ENCODE measurements at regions not wholly inside any gene's neighbourhood (a gene's known extent, or its start where the extent isn't known, plus 50 kb on each side); places are given as distances from the start of the nearest gene placed in this dataset.

DNA sequence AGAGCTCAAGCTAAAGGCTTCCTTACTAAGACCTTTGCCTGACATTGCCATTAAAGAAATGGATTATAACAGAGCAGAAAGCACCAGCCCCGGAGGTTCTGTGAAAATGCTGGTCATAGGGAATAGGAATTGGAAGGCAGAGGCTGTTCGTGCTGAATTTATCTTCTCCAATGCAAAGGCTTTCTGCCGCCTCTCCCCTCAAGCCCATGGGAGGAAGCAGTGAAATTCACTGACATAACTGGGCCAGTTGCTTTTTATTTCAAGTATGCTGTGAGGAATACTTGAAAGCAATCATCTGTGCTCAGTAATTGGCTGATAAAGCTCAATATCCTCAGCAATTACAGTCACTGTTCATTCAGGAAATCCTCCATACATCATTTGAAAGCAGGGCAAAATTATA lies 85.4 kb upstream of the LINC00305 start:
- no TSS peak for BruUV-seq (replicated peaks)
- H3K4me1 ChIP-seq (ENCODE audit: insufficient read depth, low read length, poor library complexity, severe bottlenecking), result no peaks in the 10 kb centered on the region
- no peak overlapping the region for H3K4me3 ChIP-seq (ENCODE audit: low read depth, low read length, poor library complexity, severe bottlenecking)
- H3K27ac ChIP-seq (ENCODE audit: low read depth, low read length, poor library complexity, severe bottlenecking), result no peak overlapping the region
- no peak overlapping the region for H3K4me2 ChIP-seq (ENCODE audit: low read length)
- no peak for DNase-seq (ENCODE audit: low spot score)
- no peaks in the 10 kb centered on the region for H3K9me2 ChIP-seq (ENCODE audit: insufficient read depth, low read length)
- H3K79me2 ChIP-seq (ENCODE audit: insufficient read depth, low read depth, low read length), result no peaks in the 10 kb centered on the region
- CTCF ChIA-PET (ENCODE audit: unreplicated experiment), result no interaction called here
- H3K9me3 ChIP-seq (ENCODE audit: low read length), result no peaks in the 10 kb centered on the region
- intact Hi-C loops (cut with micrococcal nuclease; ENCODE audit: unreplicated experiment), result no loop called here
- no peaks in the 10 kb centered on the region for H3K36me3 ChIP-seq (ENCODE audit: insufficient read depth, low read length)
- no peaks in the 10 kb centered on the region for H4K20me1 ChIP-seq (ENCODE audit: insufficient read depth, low read length)
- H2AFZ ChIP-seq (ENCODE audit: low read length), result no peak overlapping the region
- POLR2A ChIA-PET, result no interaction called here
- TF ChIP-seq EZH2phosphoT487 (IDR thresholded peaks at IDR 0.05; ENCODE audit: borderline replicate concordance, low read depth, low read length), result no peak
- TF ChIP-seq, protein P1, sequence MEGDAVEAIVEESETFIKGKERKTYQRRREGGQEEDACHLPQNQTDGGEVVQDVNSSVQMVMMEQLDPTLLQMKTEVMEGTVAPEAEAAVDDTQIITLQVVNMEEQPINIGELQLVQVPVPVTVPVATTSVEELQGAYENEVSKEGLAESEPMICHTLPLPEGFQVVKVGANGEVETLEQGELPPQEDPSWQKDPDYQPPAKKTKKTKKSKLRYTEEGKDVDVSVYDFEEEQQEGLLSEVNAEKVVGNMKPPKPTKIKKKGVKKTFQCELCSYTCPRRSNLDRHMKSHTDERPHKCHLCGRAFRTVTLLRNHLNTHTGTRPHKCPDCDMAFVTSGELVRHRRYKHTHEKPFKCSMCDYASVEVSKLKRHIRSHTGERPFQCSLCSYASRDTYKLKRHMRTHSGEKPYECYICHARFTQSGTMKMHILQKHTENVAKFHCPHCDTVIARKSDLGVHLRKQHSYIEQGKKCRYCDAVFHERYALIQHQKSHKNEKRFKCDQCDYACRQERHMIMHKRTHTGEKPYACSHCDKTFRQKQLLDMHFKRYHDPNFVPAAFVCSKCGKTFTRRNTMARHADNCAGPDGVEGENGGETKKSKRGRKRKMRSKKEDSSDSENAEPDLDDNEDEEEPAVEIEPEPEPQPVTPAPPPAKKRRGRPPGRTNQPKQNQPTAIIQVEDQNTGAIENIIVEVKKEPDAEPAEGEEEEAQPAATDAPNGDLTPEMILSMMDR (conservative IDR thresholded peaks at IDR 0.05; ENCODE audit: low read length), result no peak

DNA sequence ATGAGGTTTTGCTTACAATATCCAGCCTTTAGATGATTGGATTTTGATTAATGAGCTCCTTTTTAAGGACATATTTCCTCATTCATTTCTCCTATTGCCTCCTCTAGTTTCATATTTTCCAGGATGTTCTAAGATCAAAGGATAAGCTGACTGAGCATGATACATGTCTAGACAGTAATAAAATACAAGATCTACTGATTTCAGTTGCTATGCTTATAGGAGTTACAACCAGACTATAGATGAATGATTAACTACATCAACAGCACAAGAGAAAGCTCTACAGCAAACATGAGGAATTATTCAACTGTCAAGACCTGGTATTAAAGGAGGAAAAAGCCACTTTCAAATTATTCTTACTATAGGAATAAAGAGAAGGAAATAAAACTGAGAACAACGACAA lies 85.0 kb upstream of the LINC00305 start:
- Histone ChIP-seq H3K4me2 (ENCODE audit: low read length) (no peak overlapping the region), H3K36me3 (ENCODE audit: insufficient read depth, low read length) (no peaks in the 10 kb centered on the region), H3K79me2 (ENCODE audit: insufficient read depth, low read depth, low read length) (no peaks in the 10 kb centered on the region), H3K9me2 (ENCODE audit: insufficient read depth, low read length) (no peaks in the 10 kb centered on the region), H4K20me1 (ENCODE audit: insufficient read depth, low read length) (no peaks in the 10 kb centered on the region), H3K27ac (ENCODE audit: low read depth, low read length, poor library complexity, severe bottlenecking) (no peak overlapping the region), H3K4me1 (ENCODE audit: insufficient read depth, low read length, poor library complexity, severe bottlenecking) (no peaks in the 10 kb centered on the region), H2AFZ (ENCODE audit: low read length) (no peak overlapping the region), H3K4me3 (ENCODE audit: low read depth, low read length, poor library complexity, severe bottlenecking) (no peak overlapping the region), H3K9me3 (ENCODE audit: low read length) (no peaks in the 10 kb centered on the region)
- BruUV-seq (replicated peaks), result no TSS peak
- DNase-seq (ENCODE audit: low spot score), result no peak
- POLR2A ChIA-PET, result no interaction called here
- CTCF ChIA-PET (ENCODE audit: unreplicated experiment), result no interaction called here
- intact Hi-C loops (cut with micrococcal nuclease; ENCODE audit: unreplicated experiment), result no loop called here
- no peak for TF ChIP-seq EZH2phosphoT487 (IDR thresholded peaks at IDR 0.05; ENCODE audit: borderline replicate concordance, low read depth, low read length)
- TF ChIP-seq, protein P1 (conservative IDR thresholded peaks at IDR 0.05; ENCODE audit: low read length), result no peak

DNA sequence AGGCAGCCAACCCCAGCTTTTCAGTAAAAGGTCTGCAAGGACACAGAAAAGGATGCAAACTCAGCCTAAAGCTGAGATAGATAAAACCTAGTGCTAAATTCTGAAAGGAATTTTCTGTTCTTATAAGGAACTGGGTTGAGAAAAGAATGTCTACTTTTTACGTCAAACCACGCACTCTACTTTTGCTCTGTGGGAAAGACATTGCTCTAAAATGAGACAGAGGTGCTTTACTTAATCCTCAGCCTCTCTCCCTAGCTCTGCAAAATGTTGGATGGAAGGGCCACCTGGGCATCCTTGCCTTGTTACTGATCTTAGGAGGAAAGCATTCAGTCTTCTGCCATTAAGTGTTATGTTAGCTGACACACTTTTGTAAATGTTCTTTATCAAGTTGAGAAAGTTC lies 72.1 kb upstream of the LINC00305 start:
- H3K4me3 ChIP-seq (ENCODE audit: low read depth, low read length, poor library complexity, severe bottlenecking), result no peak overlapping the region
- no peak overlapping the region for H3K4me2 ChIP-seq (ENCODE audit: low read length)
- no peaks in the 10 kb centered on the region for H3K9me3 ChIP-seq (ENCODE audit: low read length)
- intact Hi-C loops (cut with micrococcal nuclease; ENCODE audit: unreplicated experiment), result no loop called here
- H3K36me3 ChIP-seq (ENCODE audit: insufficient read depth, low read length), result no peaks in the 10 kb centered on the region
- H3K27ac ChIP-seq (ENCODE audit: low read depth, low read length, poor library complexity, severe bottlenecking), result no peak overlapping the region
- no peaks in the 10 kb centered on the region for H3K9me2 ChIP-seq (ENCODE audit: insufficient read depth, low read length)
- no peaks in the 10 kb centered on the region for H3K4me1 ChIP-seq (ENCODE audit: insufficient read depth, low read length, poor library complexity, severe bottlenecking)
- H4K20me1 ChIP-seq (ENCODE audit: insufficient read depth, low read length), result no peaks in the 10 kb centered on the region
- no peak for TF ChIP-seq EZH2phosphoT487 (IDR thresholded peaks at IDR 0.05; ENCODE audit: borderline replicate concordance, low read depth, low read length)
- TF ChIP-seq, protein P1 (conservative IDR thresholded peaks at IDR 0.05; ENCODE audit: low read length), result no peak
- BruUV-seq (replicated peaks), result no TSS peak
- CTCF ChIA-PET (ENCODE audit: unreplicated experiment), result no interaction called here
- no peaks in the 10 kb centered on the region for H3K79me2 ChIP-seq (ENCODE audit: insufficient read depth, low read depth, low read length)
- POLR2A ChIA-PET, result no interaction called here
- no peak for DNase-seq (ENCODE audit: low spot score)
- H2AFZ ChIP-seq (ENCODE audit: low read length), result no peak overlapping the region
